MV-4-11 (cell line): ENCODE measurements at regions not wholly inside any gene's neighbourhood (a gene's known extent, or its start where the extent isn't known, plus 50 kb on each side); places are given as distances from the start of the nearest gene placed in this dataset.

Experiments
- DNase-seq: peaks from one replicate; lab custom pipeline; 2025; lab: John Stamatoyannopoulos, UW

DNA sequence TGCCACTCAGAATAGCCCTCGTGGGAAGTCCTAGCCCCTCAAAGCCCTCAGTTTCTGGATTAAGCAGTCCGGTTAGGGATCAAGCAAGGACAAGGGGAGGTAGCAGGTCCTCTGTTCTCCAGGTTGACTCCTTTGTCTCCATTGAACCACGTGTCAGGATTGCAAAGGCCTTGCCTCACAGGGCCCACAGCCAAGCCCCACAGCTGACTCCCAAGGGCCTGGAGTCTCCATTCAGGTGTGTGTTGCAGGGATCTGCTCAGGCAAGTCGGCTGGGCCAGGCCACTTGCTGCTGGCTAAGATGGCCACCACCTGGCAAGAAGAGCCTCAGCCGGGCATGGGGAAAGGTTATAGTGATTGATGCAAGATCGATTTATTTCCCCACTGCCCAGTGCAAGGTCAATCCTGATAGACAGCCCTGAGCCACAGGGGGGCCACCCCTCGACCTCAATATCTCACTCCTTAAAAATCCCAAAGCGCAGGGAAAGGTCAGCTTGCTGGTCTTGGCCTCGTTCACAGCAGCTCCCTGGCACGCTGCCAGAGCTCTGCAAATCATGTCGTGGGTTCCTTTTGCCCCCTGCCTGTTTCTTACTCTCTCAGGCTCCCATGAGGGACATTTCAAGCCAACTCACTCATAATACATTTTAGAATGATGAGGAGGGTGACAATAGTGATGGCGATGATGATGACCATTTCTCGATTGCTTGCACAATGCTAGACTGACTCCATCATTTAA is 75.9 kb downstream of the EDN3 start:
- DNase-seq = no peak

DNA sequence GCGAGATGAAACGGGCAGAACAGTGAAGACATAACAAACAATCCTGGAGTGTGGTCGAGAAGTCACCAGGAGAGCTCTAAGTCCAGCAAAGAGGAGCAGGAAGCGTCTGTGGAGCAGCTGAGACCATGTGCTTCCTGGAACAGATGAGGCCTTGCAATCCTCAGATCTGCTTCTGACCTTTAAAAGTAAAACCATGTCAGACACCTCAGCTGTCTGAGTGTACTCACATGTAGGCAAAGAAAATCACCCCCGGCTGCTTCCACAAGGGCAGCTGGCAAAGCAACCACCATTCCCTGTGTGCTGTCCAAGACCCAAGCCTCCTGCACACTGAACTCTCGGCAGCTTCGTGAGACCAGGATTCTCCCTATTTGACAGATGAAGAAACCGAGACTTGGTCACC is 76.6 kb downstream of the EDN3 start:
- no peak for DNase-seq

DNA sequence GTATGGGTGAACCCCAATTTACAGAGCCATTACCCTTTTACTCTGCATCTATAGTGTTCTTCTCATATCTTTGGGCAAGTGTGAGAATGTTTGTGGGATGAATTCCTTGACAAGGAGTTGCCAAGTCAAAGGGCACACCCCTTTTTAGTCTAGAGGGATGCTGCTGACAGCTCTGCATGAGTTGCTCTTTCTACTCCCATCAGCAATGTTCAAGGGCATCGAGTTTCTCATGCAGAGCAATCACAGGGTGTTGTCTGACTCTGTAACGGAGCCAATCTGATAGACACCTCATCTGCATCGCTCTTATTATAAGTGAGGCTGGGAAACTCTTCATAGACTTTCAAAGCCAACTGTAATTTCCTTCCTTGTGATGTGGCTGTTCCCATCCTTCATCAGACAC is 77.4 kb downstream of the EDN3 start:
- DNase-seq = no peak

DNA sequence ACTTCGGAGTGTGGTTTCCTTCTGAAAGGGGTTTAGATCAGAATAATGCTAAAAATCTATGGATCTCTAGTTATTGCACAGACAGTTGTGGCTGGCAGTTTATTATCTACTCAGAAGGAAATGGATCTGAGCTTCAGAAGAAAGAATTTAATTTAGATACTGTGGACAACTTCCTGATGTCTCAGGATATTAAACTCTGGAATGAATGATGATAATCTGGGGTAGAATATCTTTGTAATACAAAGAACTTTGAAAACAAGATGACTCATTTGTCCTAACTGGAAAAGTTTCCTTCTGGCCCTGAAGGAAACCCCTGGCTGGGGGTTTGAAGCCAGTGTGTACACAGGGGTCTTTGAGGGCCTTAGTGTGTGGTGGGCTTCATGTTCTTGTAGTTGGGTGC is 78.0 kb downstream of the EDN3 start:
- no peak for DNase-seq

DNA sequence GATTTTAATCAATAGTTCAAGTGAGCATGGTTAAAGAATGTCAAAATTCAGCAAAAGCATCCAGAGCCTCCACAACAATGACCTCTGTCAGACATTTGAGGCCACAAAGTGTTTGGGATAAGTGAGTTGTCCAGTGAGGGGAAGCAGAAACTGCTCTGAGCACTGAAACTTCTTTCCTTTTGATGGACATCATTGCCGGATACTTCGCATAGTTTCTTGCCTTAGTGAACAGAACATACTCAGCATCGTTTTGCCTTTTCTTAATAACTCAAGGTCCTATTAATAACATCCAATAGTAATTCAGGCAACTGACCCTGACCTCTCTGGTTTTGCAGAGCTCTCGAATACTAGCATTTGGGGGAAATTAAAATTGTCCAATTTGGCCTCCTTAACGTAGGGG is 78.6 kb downstream of the EDN3 start:
- DNase-seq = no peak

DNA sequence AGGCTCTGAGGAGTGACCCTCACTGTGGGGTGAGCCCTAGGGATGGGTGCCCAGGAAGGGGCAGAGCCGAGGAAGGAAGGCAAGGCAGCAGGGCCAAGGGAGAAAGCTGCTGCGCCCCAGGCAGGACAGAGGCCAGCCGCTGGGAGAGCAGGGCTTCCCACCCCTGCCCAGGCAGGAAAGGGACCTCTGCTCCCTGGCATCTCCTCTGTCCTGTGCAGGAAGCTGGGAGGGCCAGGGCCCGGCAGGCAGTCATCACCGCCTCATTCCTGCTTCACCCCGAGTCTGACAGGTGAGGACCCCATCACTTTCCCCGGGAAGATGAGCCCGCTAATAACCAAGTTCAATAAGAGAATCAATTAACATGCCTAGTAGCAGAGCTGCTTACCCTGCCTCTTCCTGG is 81.3 kb downstream of the EDN3 start:
- no peak for DNase-seq

DNA sequence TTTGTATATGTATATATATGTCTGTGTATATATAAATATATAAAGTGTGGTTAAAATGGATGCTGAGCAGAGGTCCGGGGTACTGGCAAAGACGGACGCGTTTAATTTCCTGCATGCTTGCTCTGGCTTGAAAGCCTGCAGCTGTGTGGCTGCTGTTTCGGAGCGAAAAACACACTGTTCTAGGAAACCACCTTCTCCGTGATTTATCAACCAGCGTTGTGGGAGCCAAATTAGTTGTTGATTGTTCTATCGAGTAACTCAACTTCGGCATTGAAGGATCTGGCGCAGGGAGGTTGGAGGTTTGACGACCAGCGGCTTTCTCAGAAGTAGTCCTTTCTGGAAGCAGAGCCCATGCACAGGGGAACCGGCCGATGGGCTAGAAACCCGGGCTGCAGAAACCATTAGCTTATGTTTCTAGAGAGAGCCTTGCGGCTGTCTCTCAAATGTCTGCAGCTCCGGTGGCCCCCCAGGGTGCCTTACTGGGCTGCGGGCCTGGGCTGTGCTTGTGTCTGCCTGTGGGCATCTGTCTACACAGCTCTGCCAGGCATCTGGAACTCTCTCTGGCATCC is 81.8 kb downstream of the EDN3 start:
- no peak for DNase-seq

DNA sequence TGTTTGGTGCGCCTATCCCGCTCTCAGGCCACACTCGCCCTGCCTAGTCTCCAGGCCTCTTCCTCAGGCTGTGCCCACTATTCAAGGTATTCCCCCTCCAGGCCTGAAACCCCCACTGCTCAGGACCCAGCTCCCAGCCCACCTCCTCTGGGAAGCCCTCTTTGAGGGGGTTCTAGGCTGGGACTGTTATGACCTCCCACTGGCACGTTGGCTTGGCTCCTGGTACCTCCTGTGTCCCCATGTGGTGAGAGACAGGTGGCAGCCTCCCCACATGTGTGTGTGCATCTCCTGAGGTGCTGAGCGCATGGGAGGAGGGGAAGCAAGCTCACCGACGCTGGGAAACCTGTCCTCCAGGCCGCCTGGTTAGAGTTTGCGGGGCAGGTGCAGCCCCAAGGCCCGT is 82.5 kb downstream of the EDN3 start:
- DNase-seq = no peak

DNA sequence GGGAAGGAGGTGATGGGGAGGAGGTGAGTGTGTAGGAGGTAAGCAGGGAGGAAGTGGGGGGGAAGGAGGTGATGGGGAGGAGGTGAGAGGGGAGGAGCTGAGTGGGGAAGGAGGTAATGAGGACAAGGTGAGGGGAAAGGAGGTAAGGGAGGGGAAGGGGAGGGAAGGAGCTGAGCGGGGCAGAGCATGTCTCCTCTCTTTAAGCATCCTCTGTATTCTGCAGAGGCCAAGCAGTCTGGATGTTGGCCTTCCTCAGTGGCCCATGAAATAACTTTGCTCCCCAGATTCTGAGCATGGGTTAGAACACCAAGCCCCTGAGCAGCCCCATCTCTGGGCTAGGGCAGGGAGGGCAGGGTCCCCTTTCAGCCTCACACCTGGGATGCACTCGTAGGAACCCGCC is 84.6 kb downstream of the EDN3 start:
- no peak for DNase-seq

DNA sequence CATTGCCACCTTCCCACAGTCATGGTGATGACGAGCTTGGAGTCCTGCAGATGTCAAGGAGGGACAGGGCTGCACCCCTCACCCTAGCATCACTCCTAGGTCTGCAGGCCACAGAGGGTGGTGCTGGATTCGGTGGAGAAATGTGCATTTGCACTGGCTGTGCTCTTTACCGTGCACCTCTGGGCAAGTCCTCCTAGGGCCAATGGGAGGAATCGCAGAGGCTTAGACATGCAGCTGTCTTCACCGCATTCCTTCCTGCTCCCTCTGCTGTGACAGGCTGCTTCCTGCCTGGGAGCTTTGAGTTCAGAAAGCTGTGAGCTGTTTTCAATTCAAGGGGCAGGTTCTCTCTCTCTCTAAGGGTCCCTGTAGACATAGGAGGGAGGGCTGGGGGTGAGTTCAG is 85.1 kb downstream of the EDN3 start:
- peak; percentile 39 for DNase-seq

DNA sequence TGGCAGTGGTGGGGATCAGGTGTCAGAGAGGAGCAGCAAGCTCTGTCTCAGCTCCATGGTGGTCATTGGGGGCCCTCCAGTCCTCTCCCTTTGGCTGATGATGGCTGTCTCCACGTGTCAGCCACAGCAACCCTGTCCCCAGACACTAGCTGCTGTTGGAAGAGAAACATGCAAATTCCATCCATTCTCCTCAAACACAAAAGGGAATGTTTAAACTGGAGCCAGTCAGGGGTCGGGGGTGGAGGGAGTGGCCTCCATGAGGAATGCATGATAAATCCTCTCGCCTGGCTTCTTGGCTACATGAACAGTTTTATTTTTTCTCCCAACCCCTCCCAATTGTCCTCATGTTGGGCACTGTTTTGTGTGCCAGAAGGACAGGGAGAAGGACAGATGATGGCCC is 86.4 kb downstream of the EDN3 start:
- no peak for DNase-seq

DNA sequence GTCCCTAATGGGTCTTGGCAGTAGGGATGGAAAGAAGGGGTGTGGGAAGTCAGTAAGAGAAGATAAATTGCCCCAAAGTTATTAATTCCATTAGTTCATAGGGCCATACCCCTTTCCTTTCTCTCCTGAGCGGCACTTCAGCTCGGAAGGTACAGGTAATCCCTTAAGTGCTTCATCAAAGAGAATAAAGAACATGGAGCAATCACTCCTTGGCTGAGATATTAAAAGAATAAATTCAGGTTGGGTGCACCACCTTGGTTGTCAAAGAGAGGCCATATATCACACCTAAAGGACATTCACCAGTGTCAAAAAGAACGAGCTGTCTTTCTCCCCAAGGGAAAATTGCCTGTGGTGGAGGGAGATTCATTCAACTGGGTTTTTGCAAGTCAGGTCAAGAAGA is 87.5 kb downstream of the EDN3 start:
- no peak for DNase-seq

DNA sequence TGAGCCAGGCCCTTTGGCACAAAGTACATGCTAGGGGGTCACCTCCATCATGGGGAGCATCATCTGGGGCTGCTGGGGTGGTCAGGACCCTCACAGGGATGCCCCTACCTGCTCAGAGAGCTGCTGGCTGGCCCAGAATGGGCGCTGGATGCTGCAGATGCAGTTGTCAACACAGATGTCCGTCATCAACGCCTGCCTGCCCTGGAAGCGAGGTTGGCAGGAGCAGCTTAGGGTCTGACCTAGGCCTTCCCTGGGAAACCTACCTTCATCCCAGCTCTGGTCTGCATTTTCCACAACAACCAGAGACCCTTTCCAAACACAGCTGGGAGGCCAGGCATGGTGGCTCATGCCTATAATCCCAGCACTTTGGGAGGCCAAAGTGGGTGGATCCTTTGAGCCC is 88.0 kb downstream of the EDN3 start:
- DNase-seq = no peak

DNA sequence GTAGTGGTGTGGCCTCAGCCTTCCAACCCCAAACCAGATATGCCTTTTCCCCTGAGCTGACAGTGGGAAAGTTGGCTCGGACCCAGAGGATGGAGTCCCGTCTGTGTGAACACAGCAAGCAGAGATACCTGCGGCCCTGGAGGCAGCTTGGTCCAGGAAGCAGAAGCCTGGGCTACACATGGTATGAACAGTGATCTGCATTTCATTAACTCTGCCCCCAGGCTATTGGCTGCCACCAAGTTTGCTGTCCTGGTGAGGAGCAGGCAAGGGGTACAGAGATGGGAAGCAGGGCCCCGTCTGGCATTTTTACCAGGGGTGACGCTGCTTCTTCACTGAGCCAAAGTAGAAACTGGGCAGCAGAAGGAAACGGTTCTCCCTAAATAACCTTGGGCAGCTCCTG is 90.0 kb downstream of the EDN3 start:
- no peak for DNase-seq

DNA sequence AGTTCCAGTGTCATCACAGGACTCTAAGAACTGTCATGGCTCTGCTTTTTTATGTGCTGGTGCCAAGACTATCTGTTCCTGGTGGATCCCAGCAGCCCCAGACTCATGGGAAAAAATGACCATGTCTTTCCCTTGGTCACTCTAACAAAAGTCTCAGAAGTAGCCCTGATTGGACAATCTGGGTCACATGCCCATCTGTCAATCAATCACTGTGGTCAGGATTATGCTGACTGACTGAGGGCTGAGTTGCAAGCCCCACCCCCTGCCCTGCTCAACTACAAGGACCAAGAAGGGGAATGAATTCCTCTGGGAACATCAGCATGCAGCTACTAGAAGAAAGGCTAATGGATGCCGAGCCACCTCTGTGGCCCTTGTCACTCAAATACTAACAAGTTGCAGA is 91.6 kb downstream of the EDN3 start:
- no peak for DNase-seq

DNA sequence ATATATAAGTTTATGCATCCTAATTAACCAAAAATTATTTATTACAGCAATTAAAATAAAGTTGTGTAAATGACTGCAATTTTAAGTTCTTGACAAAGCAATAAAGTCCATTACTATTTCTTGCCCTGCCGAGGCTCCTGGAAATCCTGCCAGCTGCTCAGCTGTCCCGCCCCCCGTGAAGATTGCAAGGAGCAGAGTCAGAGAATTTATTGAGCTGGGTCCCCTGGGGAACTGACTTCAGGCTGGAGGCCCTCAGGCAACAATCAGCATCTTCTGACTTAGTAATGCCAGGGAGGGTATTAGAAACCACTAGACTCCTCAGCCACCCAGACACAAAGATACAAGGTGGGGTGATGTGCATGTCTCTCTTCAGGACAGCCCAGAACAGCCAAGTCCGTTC is 92.3 kb downstream of the EDN3 start:
- no peak for DNase-seq

DNA sequence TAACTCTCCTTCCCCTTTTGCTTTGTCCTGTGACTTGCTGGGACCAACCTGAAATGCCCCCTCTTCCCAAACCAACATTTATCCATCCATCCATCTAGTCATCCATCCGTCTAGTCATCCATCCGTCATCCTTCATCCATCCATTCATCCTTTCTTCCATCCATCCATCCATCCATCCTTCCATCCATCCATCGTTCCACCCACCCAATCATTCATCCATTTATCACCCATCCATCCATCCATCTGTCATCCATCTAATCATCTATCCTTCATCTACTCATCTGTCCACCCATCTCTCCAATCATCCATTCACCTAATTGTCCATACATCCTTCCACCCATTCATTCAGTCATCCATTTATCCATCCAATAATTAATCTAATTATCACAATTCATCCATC is 92.7 kb downstream of the EDN3 start:
- no peak for DNase-seq

DNA sequence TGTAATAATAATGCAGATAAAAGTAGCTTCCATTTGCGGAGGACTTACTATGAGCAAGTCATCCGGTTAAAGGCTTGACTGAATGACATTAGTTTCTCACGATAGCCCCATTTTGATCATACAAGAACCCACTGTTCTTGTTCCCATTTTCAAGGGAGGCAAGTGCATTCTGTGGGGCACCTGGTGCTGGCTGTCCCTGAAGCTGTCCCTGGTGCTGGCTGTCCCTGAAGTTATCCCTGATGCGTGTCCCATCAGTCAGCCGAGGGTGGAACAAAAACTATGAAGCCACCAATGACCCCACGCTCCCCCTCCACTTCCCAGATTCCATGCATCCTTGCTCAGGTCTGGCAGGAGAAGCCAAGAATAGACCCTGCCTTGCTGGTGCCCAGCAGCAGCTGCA is 95.3 kb downstream of the EDN3 start:
- DNase-seq = no peak

DNA sequence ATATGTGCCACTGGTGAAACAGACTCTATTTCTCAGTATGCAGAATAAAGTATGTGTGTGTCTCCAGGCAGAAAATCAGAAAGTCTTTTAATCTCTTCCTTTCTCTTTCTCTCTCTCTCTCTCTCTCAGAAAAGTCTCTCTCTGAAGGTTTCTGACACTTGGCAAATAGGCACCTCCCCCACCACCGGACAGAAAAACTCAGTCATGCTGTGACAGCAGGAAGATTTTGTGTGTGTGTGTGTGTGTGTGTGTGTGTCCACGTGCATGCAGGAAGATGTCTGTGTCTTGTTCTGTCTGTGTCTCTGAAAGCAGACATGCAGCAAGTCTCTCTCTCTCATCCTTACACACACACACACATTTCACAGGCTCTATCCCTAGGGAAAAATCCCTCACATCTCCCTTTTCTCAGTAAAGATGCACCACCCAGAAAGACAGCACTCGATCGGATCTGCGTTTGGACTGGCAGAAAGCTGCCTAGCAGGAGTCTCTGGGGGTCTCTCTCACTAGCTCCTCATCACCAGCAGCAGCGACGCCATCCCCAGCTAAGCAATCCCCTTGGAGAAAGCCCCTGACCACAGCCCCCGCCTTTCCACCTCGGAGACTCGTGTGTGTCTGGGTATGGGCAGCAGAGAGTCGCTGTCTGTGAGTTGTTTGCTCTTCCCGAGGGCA is 98.3 kb downstream of the EDN3 start:
- DNase-seq = no peak

DNA sequence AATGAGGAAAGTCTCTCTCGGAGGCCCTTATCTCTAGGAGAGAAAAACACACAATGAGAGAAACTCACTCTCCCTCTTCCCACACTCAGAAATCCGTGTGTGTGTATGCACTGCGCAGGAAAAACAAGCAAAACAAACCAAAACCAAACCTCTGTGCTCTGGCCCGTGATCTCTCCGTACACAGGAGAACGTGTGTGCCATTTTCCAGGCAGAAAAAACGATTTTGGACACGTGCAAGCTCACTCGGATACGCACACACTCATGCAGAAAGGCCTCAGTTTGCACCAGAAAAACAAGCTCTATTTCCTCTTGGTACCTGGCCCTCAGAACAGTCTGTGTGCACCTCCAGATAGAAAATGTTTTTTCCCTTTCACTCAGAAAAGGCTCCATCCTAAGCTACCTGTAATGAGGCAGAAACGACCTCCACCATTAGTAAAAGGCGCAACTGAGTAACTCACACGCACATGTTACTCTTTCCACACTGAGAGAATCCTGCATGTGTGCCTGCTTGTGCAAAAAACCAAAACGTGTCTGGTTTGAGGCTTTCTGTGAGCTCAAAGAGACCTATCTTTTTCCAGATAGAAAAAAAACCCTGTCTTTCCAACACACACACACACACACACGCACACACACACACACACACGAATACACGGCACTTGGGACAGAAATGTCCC is 99.2 kb downstream of the EDN3 start:
- DNase-seq = no peak

DNA sequence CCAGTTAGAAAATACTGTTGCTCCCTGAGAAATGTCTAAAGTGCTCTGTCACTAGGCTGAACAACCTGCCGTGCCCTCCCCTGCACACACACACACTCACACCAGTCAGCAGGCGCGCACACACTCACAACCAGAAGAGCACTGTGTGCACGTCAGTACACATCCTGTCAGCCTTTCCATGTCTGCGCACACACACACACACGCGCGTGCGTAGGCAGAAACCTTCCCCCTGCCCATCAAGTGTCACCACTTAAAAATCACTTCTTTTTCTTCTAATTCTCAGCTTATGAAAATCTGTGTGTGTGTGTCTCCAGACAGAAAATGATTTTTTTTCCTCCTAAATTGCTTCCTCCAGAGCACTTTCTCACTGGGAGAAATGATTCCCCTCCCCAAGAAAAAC is 100.3 kb downstream of the EDN3 start:
- DNase-seq = no peak

DNA sequence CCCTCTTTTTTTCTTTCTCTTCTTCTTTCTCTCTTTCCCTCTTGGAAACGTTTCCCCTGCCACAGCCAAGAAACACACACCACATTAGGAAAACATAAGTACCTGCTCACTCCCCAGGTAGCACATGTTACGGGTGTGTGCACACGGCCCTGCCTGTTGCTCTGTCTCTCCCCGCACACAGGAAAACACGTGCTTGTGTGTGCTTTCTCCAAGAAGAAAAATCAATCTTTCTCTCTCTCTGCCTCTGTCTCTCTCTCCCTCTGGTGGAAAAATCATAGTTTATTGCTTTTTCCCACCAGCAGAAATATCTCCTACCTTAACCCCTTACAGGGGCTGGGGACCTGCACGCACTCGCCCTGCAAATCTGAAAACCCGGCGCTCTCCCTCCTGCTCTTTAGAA is 102.3 kb downstream of the EDN3 start:
- no peak for DNase-seq

DNA sequence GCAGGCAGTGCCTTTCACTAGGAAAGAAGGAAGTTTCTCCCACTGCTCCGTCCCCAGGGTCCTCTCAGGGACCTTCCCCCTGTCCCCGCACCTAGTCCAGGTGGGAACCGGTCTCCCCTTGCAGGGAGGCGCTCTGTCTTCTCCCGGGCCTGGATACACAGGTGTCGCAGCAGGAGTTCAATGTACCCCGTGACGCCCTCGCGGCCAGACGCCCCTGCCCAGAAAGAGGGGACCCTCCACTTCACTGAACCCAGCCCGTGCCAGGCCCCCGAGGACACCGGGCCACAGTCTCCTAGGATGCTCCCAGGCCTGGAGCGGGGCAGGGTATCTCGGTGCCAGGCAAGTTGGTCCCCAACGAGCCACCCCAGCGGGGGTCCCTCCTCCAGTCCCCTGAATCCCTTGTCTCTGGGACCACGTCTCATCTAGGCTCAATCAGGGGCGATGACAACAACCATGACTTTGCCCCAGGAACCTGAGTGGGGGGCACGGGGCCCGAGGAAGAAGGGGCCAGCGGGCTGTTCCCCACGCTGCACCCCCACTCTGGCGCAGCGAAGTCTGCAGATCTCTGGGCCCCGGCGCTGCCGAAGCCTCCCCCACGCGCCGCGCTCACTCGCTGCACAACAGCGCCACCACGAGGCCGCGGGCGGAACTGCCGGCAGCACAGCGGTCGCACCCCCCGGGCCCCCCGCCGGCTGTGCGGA is 103.0 kb downstream of the EDN3 start:
- DNase-seq = no peak
